GM12875 (cell line): ENCODE measurements at regions not wholly inside any gene's neighbourhood (a gene's known extent, or its start where the extent isn't known, plus 50 kb on each side); places are given as distances from the start of the nearest gene placed in this dataset.

Experiments used
- H3K4me3 ChIP-seq: one replicate; pipeline ENCODE4 v1.5.1; 2011; ENCODE audit warnings: low read depth, low read length, control low read depth
- CTCF ChIP-seq: IDR thresholded peaks from 2 replicates; pipeline ENCODE4 v1.5.1; 2011; ENCODE audit warnings: low read depth, mild to moderate bottlenecking, control low read depth, inconsistent platforms, low read length, moderate library complexity, borderline replicate concordance; ENCODE audit not compliant: insufficient read depth

- no peak for TF ChIP-seq CTCF
Observed at GRCh38 chrX:20825984-20826383, 548.2 kb upstream of the CNKSR2 start.

GRCh38 chrX:20803971-20804370 lies 537.3 kb upstream of the RPS6KA3 start:
- H3K4me3 ChIP-seq, result no peak overlapping the region
- no peak for TF ChIP-seq CTCF

More at GRCh38 chrX:20825984-20826383, 548.2 kb upstream of the CNKSR2 start:
- no peak overlapping the region for H3K4me3 ChIP-seq

- no peak for TF ChIP-seq CTCF
- no peak overlapping the region for H3K4me3 ChIP-seq
Observed at GRCh38 chrX:20802036-20802435, 535.3 kb upstream of the RPS6KA3 start.

- TF ChIP-seq CTCF, result no peak
- H3K4me3 ChIP-seq, result no peak overlapping the region
Observed at GRCh38 chrX:20796450-20796849, 529.7 kb upstream of the RPS6KA3 start.

GRCh38 chrX:20789103-20789502 lies 522.4 kb upstream of the RPS6KA3 start:
- TF ChIP-seq CTCF, result no peak
- no peak overlapping the region for H3K4me3 ChIP-seq

GRCh38 chrX:20767346-20767745 lies 500.6 kb upstream of the RPS6KA3 start:
- TF ChIP-seq CTCF, result no peak
- H3K4me3 ChIP-seq, result no peak overlapping the region

GRCh38 chrX:20756585-20756984 lies 489.9 kb upstream of the RPS6KA3 start:
- H3K4me3 ChIP-seq, result no peak overlapping the region
- no peak for TF ChIP-seq CTCF
